ENCODE measurements at regions not wholly inside any gene's neighbourhood (a gene's known extent, or its start where the extent isn't known, plus 50 kb on each side); places are given as distances from the start of the nearest gene placed in this dataset.

DNA sequence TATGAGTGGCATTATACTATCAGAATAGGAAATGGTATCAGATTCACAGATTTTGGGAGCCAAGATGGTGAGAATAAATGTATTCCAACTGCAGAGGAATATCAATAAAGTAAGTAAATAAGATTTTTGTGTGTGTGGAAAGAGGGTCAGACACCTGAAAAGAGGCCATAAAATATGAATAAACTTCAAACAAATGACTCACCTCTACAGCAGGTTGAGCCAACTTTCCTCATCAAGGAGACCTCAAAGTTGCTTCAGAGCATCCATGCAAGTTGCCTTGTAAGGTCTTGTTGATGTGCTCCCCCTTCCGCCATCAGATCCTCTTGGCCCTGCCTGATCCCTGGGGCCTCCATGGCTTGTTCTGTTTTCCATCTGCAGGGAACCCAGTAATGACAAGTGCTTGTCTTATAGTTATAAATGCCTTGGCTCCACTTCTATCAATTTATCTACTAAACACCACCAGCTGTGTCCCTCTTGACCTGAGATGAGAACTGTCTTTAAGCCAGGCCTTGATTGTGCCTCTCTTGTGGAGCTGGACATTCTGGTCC, 775.6 kb downstream of the LTN1 start:
- TF ChIP-seq, protein P1, sequence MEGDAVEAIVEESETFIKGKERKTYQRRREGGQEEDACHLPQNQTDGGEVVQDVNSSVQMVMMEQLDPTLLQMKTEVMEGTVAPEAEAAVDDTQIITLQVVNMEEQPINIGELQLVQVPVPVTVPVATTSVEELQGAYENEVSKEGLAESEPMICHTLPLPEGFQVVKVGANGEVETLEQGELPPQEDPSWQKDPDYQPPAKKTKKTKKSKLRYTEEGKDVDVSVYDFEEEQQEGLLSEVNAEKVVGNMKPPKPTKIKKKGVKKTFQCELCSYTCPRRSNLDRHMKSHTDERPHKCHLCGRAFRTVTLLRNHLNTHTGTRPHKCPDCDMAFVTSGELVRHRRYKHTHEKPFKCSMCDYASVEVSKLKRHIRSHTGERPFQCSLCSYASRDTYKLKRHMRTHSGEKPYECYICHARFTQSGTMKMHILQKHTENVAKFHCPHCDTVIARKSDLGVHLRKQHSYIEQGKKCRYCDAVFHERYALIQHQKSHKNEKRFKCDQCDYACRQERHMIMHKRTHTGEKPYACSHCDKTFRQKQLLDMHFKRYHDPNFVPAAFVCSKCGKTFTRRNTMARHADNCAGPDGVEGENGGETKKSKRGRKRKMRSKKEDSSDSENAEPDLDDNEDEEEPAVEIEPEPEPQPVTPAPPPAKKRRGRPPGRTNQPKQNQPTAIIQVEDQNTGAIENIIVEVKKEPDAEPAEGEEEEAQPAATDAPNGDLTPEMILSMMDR (IDR thresholded peaks at IDR 0.05; ENCODE audit: borderline replicate concordance, extremely low read depth, low read length, poor library complexity, severe bottlenecking), result no peak
- no peak for TF ChIP-seq EZH2 (IDR thresholded peaks at IDR 0.05; ENCODE audit: borderline replicate concordance, low read depth, low read length, severe bottlenecking)
